Ovary (tissue), 3 donors: ENCODE measurements at regions not wholly inside any gene's neighbourhood (a gene's known extent, or its start where the extent isn't known, plus 50 kb on each side); places are given as distances from the start of the nearest gene placed in this dataset.

Experiments used
- EP300 ChIP-seq: sonication (generic); formaldehyde crosslinking; IDR thresholded peaks from one replicate; pipeline ENCODE4 v1.6.1; 2017; ENCODE audit warnings: antibody characterized with exemption
- POLR2A ChIP-seq: fragments of 450-650 bp; IDR thresholded peaks from one replicate; pipeline ENCODE4 v1.6.1; 2017; ENCODE audit warnings: antibody characterized with exemption, mild to moderate bottlenecking, moderate library complexity
- TF ChIP-seq, protein P1 (sequence below), 3 donors: fragments of 450-650 bp in 2 of 3; fragments of 200-600 bp in 1 of 3; IDR thresholded peaks; one replicate each; pipeline versions ENCODE4 v1.5.1 to v1.8.0; 2016 to 2022; ENCODE audit warnings: antibody characterized with exemption in 3 of 3, mild to moderate bottlenecking in 1 of 3
- donor health status: DM: no; HTN: no; CAD: no.

- TF ChIP-seq, protein P1, sequence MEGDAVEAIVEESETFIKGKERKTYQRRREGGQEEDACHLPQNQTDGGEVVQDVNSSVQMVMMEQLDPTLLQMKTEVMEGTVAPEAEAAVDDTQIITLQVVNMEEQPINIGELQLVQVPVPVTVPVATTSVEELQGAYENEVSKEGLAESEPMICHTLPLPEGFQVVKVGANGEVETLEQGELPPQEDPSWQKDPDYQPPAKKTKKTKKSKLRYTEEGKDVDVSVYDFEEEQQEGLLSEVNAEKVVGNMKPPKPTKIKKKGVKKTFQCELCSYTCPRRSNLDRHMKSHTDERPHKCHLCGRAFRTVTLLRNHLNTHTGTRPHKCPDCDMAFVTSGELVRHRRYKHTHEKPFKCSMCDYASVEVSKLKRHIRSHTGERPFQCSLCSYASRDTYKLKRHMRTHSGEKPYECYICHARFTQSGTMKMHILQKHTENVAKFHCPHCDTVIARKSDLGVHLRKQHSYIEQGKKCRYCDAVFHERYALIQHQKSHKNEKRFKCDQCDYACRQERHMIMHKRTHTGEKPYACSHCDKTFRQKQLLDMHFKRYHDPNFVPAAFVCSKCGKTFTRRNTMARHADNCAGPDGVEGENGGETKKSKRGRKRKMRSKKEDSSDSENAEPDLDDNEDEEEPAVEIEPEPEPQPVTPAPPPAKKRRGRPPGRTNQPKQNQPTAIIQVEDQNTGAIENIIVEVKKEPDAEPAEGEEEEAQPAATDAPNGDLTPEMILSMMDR (IDR thresholded peaks at IDR 0.05), result no peak
- TF ChIP-seq POLR2A (no peak), EP300 (no peak)
Measured at GRCh38 chr17:55983096-55983495, 170.2 kb upstream of the ANKFN1 start.
